ENCODE measurements at regions not wholly inside any gene's neighbourhood (a gene's known extent, or its start where the extent isn't known, plus 50 kb on each side); places are given as distances from the start of the nearest gene placed in this dataset.

DNA sequence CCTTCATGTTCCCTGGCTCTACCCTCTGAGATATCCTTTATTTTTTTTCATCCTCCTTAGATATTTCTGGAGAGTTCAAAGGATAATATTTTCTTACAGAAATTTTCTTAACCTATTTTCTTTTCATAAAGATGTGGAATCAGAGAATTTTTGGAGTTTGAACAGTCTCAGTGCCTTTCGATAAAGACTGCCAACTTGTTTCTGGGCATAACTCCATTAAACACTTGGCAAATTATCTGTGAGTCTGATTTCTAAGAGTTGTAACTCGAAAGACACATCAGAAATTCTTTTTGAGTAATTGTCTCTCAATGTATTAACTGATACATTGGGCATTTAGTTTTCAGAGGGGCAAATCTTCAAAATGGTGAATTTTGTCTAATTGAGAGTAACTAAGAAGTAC lies 1255.6 kb downstream of the NCAM2 start:
- no peak overlapping the region for H3K4me3 ChIP-seq
- H3K27me3 ChIP-seq (ENCODE audit: control insufficient read depth in 3 of 3, insufficient read depth in 3 of 3, low read length in 2 of 3) = no peaks in the 10 kb centered on the region
- H3K36me3 ChIP-seq (ENCODE audit: control insufficient read depth in 4 of 4, insufficient read depth in 4 of 4, low read length in 4 of 4) = no peaks in the 10 kb centered on the region
- no peaks in the 10 kb centered on the region for H3K4me1 ChIP-seq (ENCODE audit: control insufficient read depth in 5 of 5, insufficient read depth in 5 of 5, low read length in 5 of 5)
- H3K27ac ChIP-seq (ENCODE audit: low read depth in 1 of 2, low read length in 1 of 2) = no peak overlapping the region
- ATAC-seq (ENCODE audit: insufficient read depth, low FRiP score) = no peak
- H3K9ac ChIP-seq (ENCODE audit: insufficient read depth in 1 of 2, low read length in 2 of 2) = no peak overlapping the region
- DNase-seq = no peak
- TF ChIP-seq, protein P1, sequence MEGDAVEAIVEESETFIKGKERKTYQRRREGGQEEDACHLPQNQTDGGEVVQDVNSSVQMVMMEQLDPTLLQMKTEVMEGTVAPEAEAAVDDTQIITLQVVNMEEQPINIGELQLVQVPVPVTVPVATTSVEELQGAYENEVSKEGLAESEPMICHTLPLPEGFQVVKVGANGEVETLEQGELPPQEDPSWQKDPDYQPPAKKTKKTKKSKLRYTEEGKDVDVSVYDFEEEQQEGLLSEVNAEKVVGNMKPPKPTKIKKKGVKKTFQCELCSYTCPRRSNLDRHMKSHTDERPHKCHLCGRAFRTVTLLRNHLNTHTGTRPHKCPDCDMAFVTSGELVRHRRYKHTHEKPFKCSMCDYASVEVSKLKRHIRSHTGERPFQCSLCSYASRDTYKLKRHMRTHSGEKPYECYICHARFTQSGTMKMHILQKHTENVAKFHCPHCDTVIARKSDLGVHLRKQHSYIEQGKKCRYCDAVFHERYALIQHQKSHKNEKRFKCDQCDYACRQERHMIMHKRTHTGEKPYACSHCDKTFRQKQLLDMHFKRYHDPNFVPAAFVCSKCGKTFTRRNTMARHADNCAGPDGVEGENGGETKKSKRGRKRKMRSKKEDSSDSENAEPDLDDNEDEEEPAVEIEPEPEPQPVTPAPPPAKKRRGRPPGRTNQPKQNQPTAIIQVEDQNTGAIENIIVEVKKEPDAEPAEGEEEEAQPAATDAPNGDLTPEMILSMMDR (IDR thresholded peaks at IDR 0.05; ENCODE audit: control extremely low read depth, extremely low read depth) = no peak
- H3K9me3 ChIP-seq (ENCODE audit: control insufficient read depth in 4 of 4, insufficient read depth in 3 of 4, low read length in 3 of 4) = no peaks in the 10 kb centered on the region
- 64 to 78% methylated on average over 2 of the region's 2 CpGs for WGBS, 2 donors

DNA sequence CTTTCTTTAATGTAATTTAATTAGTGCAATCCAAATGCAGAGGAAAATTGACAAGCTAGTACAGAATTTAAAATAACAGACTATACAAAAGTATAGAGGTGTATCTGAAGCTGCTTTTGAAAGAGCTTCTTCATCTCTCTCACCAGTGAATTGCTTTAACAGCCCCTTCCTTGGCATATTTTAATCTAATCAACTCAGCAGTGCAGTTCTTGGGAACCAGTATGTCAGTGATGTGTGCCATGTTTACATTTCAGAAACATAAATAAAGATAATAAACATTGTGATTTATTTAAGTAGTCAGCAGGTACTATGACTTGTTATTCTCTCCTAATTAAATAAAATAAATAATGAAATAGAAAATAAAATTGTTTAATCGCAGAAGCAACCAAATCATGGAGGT lies 1260.6 kb downstream of the NCAM2 start:
- Histone ChIP-seq H3K9ac (ENCODE audit: insufficient read depth in 1 of 2, low read length in 2 of 2) (no peak overlapping the region), H3K36me3 (ENCODE audit: control insufficient read depth in 4 of 4, insufficient read depth in 4 of 4, low read length in 4 of 4) (no peaks in the 10 kb centered on the region), H3K4me1 (ENCODE audit: control insufficient read depth in 5 of 5, insufficient read depth in 5 of 5, low read length in 5 of 5) (no peaks in the 10 kb centered on the region), H3K9me3 (ENCODE audit: control insufficient read depth in 4 of 4, insufficient read depth in 3 of 4, low read length in 3 of 4) (no peaks in the 10 kb centered on the region), H3K27me3 (ENCODE audit: control insufficient read depth in 3 of 3, insufficient read depth in 3 of 3, low read length in 2 of 3) (no peaks in the 10 kb centered on the region), H3K27ac (ENCODE audit: low read depth in 1 of 2, low read length in 1 of 2) (no peak overlapping the region), H3K4me3 (no peak overlapping the region)
- TF ChIP-seq, protein P1 (IDR thresholded peaks at IDR 0.05; ENCODE audit: control extremely low read depth, extremely low read depth) = no peak
- no peak for ATAC-seq (ENCODE audit: insufficient read depth, low FRiP score)
- WGBS, 2 donors = 82 to 84% methylated on average over 1 of the region's 1 CpG
- DNase-seq = no peak

DNA sequence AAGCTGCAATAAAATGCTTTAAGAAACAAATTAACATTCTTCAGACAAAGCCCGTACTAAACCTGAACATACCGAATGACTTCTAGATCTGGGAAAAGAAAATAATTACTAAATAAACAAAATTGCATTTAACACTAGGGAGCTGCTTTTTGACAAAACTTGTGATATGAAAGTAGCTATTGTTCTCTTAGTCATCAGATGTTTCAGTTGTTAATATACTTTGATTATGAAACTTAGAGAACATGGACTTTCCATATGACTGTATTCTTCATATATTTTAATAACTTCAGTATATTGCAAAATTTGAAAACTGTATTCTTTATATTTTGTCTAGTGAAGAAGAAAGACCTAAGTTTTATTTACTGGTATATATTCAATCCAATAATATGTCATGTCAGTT lies 1262.1 kb downstream of the NCAM2 start:
- TF ChIP-seq, protein P1 (IDR thresholded peaks at IDR 0.05; ENCODE audit: control extremely low read depth, extremely low read depth) = no peak
- H3K9me3 ChIP-seq (ENCODE audit: control insufficient read depth in 4 of 4, insufficient read depth in 3 of 4, low read length in 3 of 4) = no peaks in the 10 kb centered on the region
- no peaks in the 10 kb centered on the region for H3K36me3 ChIP-seq (ENCODE audit: control insufficient read depth in 4 of 4, insufficient read depth in 4 of 4, low read length in 4 of 4)
- H3K4me3 ChIP-seq = no peak overlapping the region
- H3K27me3 ChIP-seq (ENCODE audit: control insufficient read depth in 3 of 3, insufficient read depth in 3 of 3, low read length in 2 of 3) = no peaks in the 10 kb centered on the region
- H3K9ac ChIP-seq (ENCODE audit: insufficient read depth in 1 of 2, low read length in 2 of 2) = no peak overlapping the region
- DNase-seq (no peak), ATAC-seq (ENCODE audit: insufficient read depth, low FRiP score) (no peak)
- 93 to 96% methylated on average over 2 of the region's 2 CpGs for WGBS, 2 donors
- H3K27ac ChIP-seq (ENCODE audit: low read depth in 1 of 2, low read length in 1 of 2) = no peak overlapping the region
- H3K4me1 ChIP-seq (ENCODE audit: control insufficient read depth in 5 of 5, insufficient read depth in 5 of 5, low read length in 5 of 5) = no peaks in the 10 kb centered on the region

DNA sequence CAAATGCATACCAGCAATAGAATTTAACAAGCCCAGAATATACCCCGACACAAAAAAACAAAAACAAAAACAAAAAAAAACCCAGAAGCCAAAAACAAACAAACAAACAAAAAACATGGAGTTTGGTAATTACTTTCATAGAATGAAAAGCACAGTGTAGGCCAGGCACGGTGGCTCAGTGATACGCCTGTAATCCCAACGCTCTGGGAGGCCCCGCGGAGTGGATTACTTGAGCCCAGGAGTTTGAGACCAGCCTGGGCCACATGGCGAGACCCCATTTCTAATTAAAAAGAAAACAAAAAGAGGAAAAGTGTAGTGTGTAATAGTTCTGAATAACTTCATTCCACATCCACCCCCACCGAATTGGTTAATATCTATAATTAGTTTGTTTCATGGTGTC lies 1265.7 kb downstream of the NCAM2 start:
- TF ChIP-seq, protein P1 (IDR thresholded peaks at IDR 0.05; ENCODE audit: control extremely low read depth, extremely low read depth) = no peak
- no peak overlapping the region for H3K27ac ChIP-seq (ENCODE audit: low read depth in 1 of 2, low read length in 1 of 2)
- H3K27me3 ChIP-seq (ENCODE audit: control insufficient read depth in 3 of 3, insufficient read depth in 3 of 3, low read length in 2 of 3) = no peaks in the 10 kb centered on the region
- H3K36me3 ChIP-seq (ENCODE audit: control insufficient read depth in 4 of 4, insufficient read depth in 4 of 4, low read length in 4 of 4) = no peaks in the 10 kb centered on the region
- no peak for ATAC-seq (ENCODE audit: insufficient read depth, low FRiP score)
- no peaks in the 10 kb centered on the region for H3K4me1 ChIP-seq (ENCODE audit: control insufficient read depth in 5 of 5, insufficient read depth in 5 of 5, low read length in 5 of 5)
- no peak for DNase-seq
- H3K9ac ChIP-seq (ENCODE audit: insufficient read depth in 1 of 2, low read length in 2 of 2) = no peak overlapping the region
- no peaks in the 10 kb centered on the region for H3K9me3 ChIP-seq (ENCODE audit: control insufficient read depth in 4 of 4, insufficient read depth in 3 of 4, low read length in 3 of 4)
- WGBS, 2 donors = 94 to 95% methylated on average over 8 of the region's 8 CpGs
- no peak overlapping the region for H3K4me3 ChIP-seq

Data from lung (tissue), 11 donors.